WTC11 (cell line): ENCODE measurements at regions not wholly inside any gene's neighbourhood (a gene's known extent, or its start where the extent isn't known, plus 50 kb on each side); places are given as distances from the start of the nearest gene placed in this dataset.

Experiments used
- ATAC-seq: fragments of 200-7000 bp; cut with Tn5 transposase; 2 replicates; pipeline ENCODE4 v1.10.0; 2021; ENCODE audit warnings: mild to moderate bottlenecking, moderate library complexity
- CTCF ChIA-PET: fragments of 300-600 bp; sonication (Branson Sonifier 250); formaldehyde crosslinking; loops from one replicate; lab custom pipeline; 2021; ENCODE audit warnings: antibody characterized with exemption; lab: Charles Lee
- POLR2A ChIA-PET: fragments of 350-600 bp; sonication (Branson Sonifier 250); formaldehyde crosslinking; loops from one replicate; lab custom pipeline; 2021; ENCODE audit warnings: antibody characterized with exemption; lab: Charles Lee
- DNase-seq: peaks from one replicate; pipeline ENCODE4 v3.0.0; 2021; ENCODE audit warnings: low spot score
- H3K27ac Mint-ChIP-seq: 2 replicates; pipeline ENCODE4 v1.8.0; 2021; ENCODE audit warnings: mixed read lengths
- H3K27me3 Mint-ChIP-seq: 2 replicates; pipeline ENCODE4 v1.8.0; 2021; ENCODE audit warnings: low read depth, mild to moderate bottlenecking, moderate library complexity, mixed read lengths
- H3K36me3 Mint-ChIP-seq: 2 replicates; pipeline ENCODE4 v1.8.0; 2021; ENCODE audit warnings: mixed read lengths
- H3K4me1 Mint-ChIP-seq: 2 replicates; pipeline ENCODE4 v1.8.0; 2022; ENCODE audit warnings: mixed read lengths
- H3K4me3 Mint-ChIP-seq: 2 replicates; pipeline ENCODE4 v1.8.0; 2021; ENCODE audit warnings: mild to moderate bottlenecking, moderate library complexity, mixed read lengths
- H3K9me3 Mint-ChIP-seq: 2 replicates; pipeline ENCODE4 v1.8.0; 2021; ENCODE audit warnings: mixed read lengths
- AFF4 ChIP-seq: sonication (generic); formaldehyde crosslinking; IDR thresholded peaks from 2 replicates; pipeline ENCODE4 v1.8.1; 2023; ENCODE audit warnings: mild to moderate bottlenecking, missing genetic modification reagents, borderline replicate concordance
- CBFB ChIP-seq: sonication (generic); formaldehyde crosslinking; IDR thresholded peaks from 2 replicates; pipeline ENCODE4 v1.8.1; 2022; ENCODE audit warnings: mild to moderate bottlenecking, low read depth, missing genetic modification reagents
- CREB1 ChIP-seq: sonication (generic); formaldehyde crosslinking; IDR thresholded peaks from 2 replicates; pipeline ENCODE4 v1.8.0; 2023; ENCODE audit warnings: mild to moderate bottlenecking, missing genetic modification reagents
- CREM ChIP-seq: sonication (generic); formaldehyde crosslinking; IDR thresholded peaks from 2 replicates; pipeline ENCODE4 v1.8.1; 2022; ENCODE audit warnings: mild to moderate bottlenecking, missing genetic modification reagents, moderate library complexity
- ESRRA ChIP-seq: sonication (generic); formaldehyde crosslinking; IDR thresholded peaks from 2 replicates; pipeline ENCODE4 v1.8.1; 2022; ENCODE audit warnings: mild to moderate bottlenecking, missing genetic modification reagents, borderline replicate concordance
- ETV6 ChIP-seq: sonication (generic); formaldehyde crosslinking; IDR thresholded peaks from 2 replicates; pipeline ENCODE4 v1.8.1; 2022; ENCODE audit warnings: mild to moderate bottlenecking, missing genetic modification reagents
- FOXP1 ChIP-seq: sonication (generic); formaldehyde crosslinking; IDR thresholded peaks from 2 replicates; pipeline ENCODE4 v1.8.0; 2022; ENCODE audit warnings: missing genetic modification reagents, mild to moderate bottlenecking, moderate library complexity, borderline replicate concordance
- HMGXB4 ChIP-seq: sonication (generic); formaldehyde crosslinking; IDR thresholded peaks from 2 replicates; pipeline ENCODE4 v1.8.1; 2023; ENCODE audit warnings: mild to moderate bottlenecking, moderate library complexity, missing genetic modification reagents
- IRF2 ChIP-seq: sonication (generic); formaldehyde crosslinking; IDR thresholded peaks from 2 replicates; pipeline ENCODE4 v1.8.0; 2022; ENCODE audit warnings: low read depth, missing genetic modification reagents, borderline replicate concordance
- JAZF1 ChIP-seq: fragments of 250-450 bp; sonication (Bioruptor Pico); IDR thresholded peaks from 2 replicates; pipeline ENCODE4 v1.9.0; 2021; ENCODE audit warnings: moderate library complexity, mild to moderate bottlenecking, inconsistent platforms
- NFYB ChIP-seq: sonication (generic); formaldehyde crosslinking; conservative IDR thresholded peaks from 2 replicates; pipeline ENCODE4 v1.8.0; 2022; ENCODE audit warnings: low read depth, missing genetic modification reagents
- NR2C2 ChIP-seq: sonication (generic); formaldehyde crosslinking; IDR thresholded peaks from 2 replicates; pipeline ENCODE4 v1.8.0; 2022; ENCODE audit warnings: mild to moderate bottlenecking, missing genetic modification reagents
- OVOL2 ChIP-seq: fragments of 250-450 bp; sonication (Bioruptor Pico); IDR thresholded peaks from 2 replicates; pipeline ENCODE4 v1.9.0; 2021; ENCODE audit warnings: mild to moderate bottlenecking, borderline replicate concordance
- PRRX2 ChIP-seq: fragments of 250-450 bp; sonication (Bioruptor Pico); IDR thresholded peaks from 2 replicates; pipeline ENCODE4 v1.8.0; 2021; ENCODE audit warnings: mild to moderate bottlenecking
- SMAD3 ChIP-seq: sonication (generic); formaldehyde crosslinking; IDR thresholded peaks from 2 replicates; pipeline ENCODE4 v1.8.0; 2022; ENCODE audit warnings: missing genetic modification reagents, mild to moderate bottlenecking, borderline replicate concordance
- TCF7 ChIP-seq: sonication (generic); formaldehyde crosslinking; IDR thresholded peaks from 2 replicates; pipeline ENCODE4 v1.8.0; 2022; ENCODE audit warnings: mild to moderate bottlenecking, low read depth, missing genetic modification reagents, moderate library complexity
- TEAD1 ChIP-seq: sonication (generic); formaldehyde crosslinking; IDR thresholded peaks from 2 replicates; pipeline ENCODE4 v1.8.0; 2022; ENCODE audit warnings: mild to moderate bottlenecking, missing genetic modification reagents
- USF2 ChIP-seq: sonication (generic); formaldehyde crosslinking; IDR thresholded peaks from 2 replicates; pipeline ENCODE4 v1.8.1; 2023; ENCODE audit warnings: mild to moderate bottlenecking, missing genetic modification reagents, moderate library complexity
- ZMAT4 ChIP-seq: fragments of 250-450 bp; sonication (Bioruptor Pico); IDR thresholded peaks from 2 replicates; pipeline ENCODE4 v1.9.0; 2021; ENCODE audit warnings: mild to moderate bottlenecking
- ZNF138 ChIP-seq: sonication (generic); formaldehyde crosslinking; conservative IDR thresholded peaks from 2 replicates; pipeline ENCODE4 v1.8.1; 2022; ENCODE audit warnings: mild to moderate bottlenecking, moderate library complexity, missing genetic modification reagents
- ZNF232 ChIP-seq: sonication (generic); formaldehyde crosslinking; IDR thresholded peaks from 2 replicates; pipeline ENCODE4 v1.8.0; 2022; ENCODE audit warnings: mild to moderate bottlenecking, missing genetic modification reagents
- ZNF423 ChIP-seq: fragments of 250-450 bp; sonication (Bioruptor Pico); IDR thresholded peaks from 2 replicates; pipeline ENCODE4 v2.1.2; 2022; ENCODE audit warnings: mild to moderate bottlenecking, moderate library complexity
- TF ChIP-seq, protein P1 (sequence below): sonication (generic); formaldehyde crosslinking; IDR thresholded peaks from 2 replicates; pipeline ENCODE4 v1.8.1; 2022; ENCODE audit warnings: missing genetic modification reagents, borderline replicate concordance
- TF ChIP-seq, protein P2 (sequence below): sonication (generic); formaldehyde crosslinking; conservative IDR thresholded peaks from 2 replicates; pipeline ENCODE4 v1.8.1; 2022; ENCODE audit warnings: mild to moderate bottlenecking, missing genetic modification reagents

GRCh38 chr14:87014856-87015255 is 978.1 kb downstream of the GALC start:
- TF ChIP-seq FOXP1 = no peak
- TF ChIP-seq TCF7 (CRISPR knock-in tag) = no peak
- peaks cover 9% of the 10 kb centered on the region; the same call in 1 of the 2 replicates for H3K9me3 Mint-ChIP-seq
- no peaks in the 10 kb centered on the region; the same call in 1 of the 2 replicates for H3K36me3 Mint-ChIP-seq
- CTCF ChIA-PET = no interaction called here
- no peak overlapping the region for H3K4me3 Mint-ChIP-seq
- peaks cover 63% of the 10 kb centered on the region for H3K27me3 Mint-ChIP-seq
- POLR2A ChIA-PET = no interaction called here
- H3K4me1 Mint-ChIP-seq = peaks cover 31% of the 10 kb centered on the region
- DNase-seq = no peak
- ATAC-seq = peak; percentile 51; the same call in 1 of the 2 replicates
- no peak overlapping the region for H3K27ac Mint-ChIP-seq

- ChIA-PET POLR2A (no interaction called here), CTCF (no interaction called here)
- Mint-ChIP-seq H3K4me3 (no peak overlapping the region), H3K27ac (no peak overlapping the region), H3K36me3 (no peaks in the 10 kb centered on the region; the same call in 1 of the 2 replicates), H3K9me3 (peaks cover 9% of the 10 kb centered on the region; the same call in 1 of the 2 replicates), H3K27me3 (peaks cover 50% of the 10 kb centered on the region), H3K4me1 (peaks cover 38% of the 10 kb centered on the region)
- ATAC-seq = no peak
- DNase-seq = no peak
- TF ChIP-seq IRF2 (CRISPR knock-in tag) (no peak), ESRRA (CRISPR knock-in tag) (no peak), CREB1 (CRISPR knock-in tag) (no peak), SMAD3 (CRISPR knock-in tag) (no peak), ZNF138 (no peak), NFYB (CRISPR knock-in tag) (no peak), CBFB (CRISPR knock-in tag) (no peak), ZMAT4 (CRISPR knock-in tag) (no peak), CREM (CRISPR knock-in tag) (no peak), AFF4 (no peak), USF2 (CRISPR knock-in tag) (no peak), ETV6 (no peak), ZNF423 (CRISPR knock-in tag) (no peak), OVOL2 (CRISPR knock-in tag) (no peak)
- TF ChIP-seq, protein P1, sequence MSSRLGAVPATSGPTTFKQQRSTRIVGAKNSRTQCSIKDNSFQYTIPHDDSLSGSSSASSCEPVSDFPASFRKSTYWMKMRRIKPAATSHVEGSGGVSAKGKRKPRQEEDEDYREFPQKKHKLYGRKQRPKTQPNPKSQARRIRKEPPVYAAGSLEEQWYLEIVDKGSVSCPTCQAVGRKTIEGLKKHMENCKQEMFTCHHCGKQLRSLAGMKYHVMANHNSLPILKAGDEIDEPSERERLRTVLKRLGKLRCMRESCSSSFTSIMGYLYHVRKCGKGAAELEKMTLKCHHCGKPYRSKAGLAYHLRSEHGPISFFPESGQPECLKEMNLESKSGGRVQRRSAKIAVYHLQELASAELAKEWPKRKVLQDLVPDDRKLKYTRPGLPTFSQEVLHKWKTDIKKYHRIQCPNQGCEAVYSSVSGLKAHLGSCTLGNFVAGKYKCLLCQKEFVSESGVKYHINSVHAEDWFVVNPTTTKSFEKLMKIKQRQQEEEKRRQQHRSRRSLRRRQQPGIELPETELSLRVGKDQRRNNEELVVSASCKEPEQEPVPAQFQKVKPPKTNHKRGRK = no peak
Observed at GRCh38 chr14:87013583-87013982, 979.4 kb downstream of the GALC start.

- Mint-ChIP-seq H3K9me3 (peaks cover 16% of the 10 kb centered on the region), H3K4me1 (peaks cover 29% of the 10 kb centered on the region), H3K27ac (no peak overlapping the region), H3K27me3 (peaks cover 11% of the 10 kb centered on the region), H3K36me3 (peaks cover 8% of the 10 kb centered on the region), H3K4me3 (no peak overlapping the region)
- POLR2A ChIA-PET = no interaction called here
- CTCF ChIA-PET = no interaction called here
- no peak for DNase-seq
- ATAC-seq = no peak
- no peak for TF ChIP-seq ETV6
- no peak for TF ChIP-seq PRRX2 (CRISPR knock-in tag)
- no peak for TF ChIP-seq NR2C2 (CRISPR knock-in tag)
- no peak for TF ChIP-seq TEAD1 (CRISPR knock-in tag)
- no peak for TF ChIP-seq ZNF232
- TF ChIP-seq JAZF1 (CRISPR knock-in tag) = no peak
- TF ChIP-seq FOXP1 = no peak
- TF ChIP-seq, protein P2, sequence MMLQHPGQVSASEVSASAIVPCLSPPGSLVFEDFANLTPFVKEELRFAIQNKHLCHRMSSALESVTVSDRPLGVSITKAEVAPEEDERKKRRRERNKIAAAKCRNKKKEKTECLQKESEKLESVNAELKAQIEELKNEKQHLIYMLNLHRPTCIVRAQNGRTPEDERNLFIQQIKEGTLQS (CRISPR knock-in tag) = no peak
- no peak for TF ChIP-seq HMGXB4 (CRISPR knock-in tag)
- TF ChIP-seq CREM (CRISPR knock-in tag) = no peak
Observed at GRCh38 chr14:87008965-87009364, 984.0 kb downstream of the GALC start.
